SK-N-SH treated with all-trans-retinoic acid at 6 μM for 48 hours (cell line): ENCODE measurements at regions not wholly inside any gene's neighbourhood (a gene's known extent, or its start where the extent isn't known, plus 50 kb on each side); places are given as distances from the start of the nearest gene placed in this dataset.

ENCODE experiments used
- CREB5 ChIP-seq: fragments of 250-450 bp; sonication (Bioruptor Pico); IDR thresholded peaks from 2 replicates; pipeline ENCODE4 v1.5.1; 2020; ENCODE audit warnings: low read depth, mild to moderate bottlenecking, moderate library complexity
- CSDC2 ChIP-seq: fragments of 250-450 bp; sonication (Bioruptor Pico); IDR thresholded peaks from 2 replicates; pipeline ENCODE4 v1.5.0; 2020; ENCODE audit warnings: mild to moderate bottlenecking, moderate library complexity
- OSR1 ChIP-seq: fragments of 250-450 bp; sonication (Bioruptor Pico); IDR thresholded peaks from 2 replicates; pipeline ENCODE4 v1.8.0; 2022; ENCODE audit warnings: moderate library complexity, mild to moderate bottlenecking, inconsistent platforms
- SNAI2 ChIP-seq: fragments of 250-450 bp; sonication (Bioruptor Pico); IDR thresholded peaks from 2 replicates; pipeline ENCODE4 v1.5.0; 2020; ENCODE audit warnings: mild to moderate bottlenecking, moderate library complexity

DNA sequence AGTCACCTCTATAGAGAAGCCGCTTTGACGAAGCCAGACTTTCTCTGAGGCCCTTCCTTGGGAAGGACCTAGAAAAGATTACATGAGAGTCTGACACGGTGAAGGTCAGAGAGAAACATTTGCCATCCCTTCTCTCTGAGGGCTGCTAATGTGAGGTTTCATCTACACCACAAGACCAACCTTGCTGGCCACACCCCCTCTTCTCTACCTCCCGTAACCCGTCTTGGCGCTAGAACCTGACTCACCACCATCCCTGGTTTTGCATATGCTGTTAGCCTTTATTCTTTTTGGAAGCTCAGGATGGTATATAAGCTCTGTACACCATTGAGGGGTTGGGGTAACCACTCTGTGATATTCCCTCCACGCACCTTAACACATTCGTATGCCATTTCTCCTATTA, 63.6 kb downstream of the FOXF2 start:
- TF ChIP-seq SNAI2 (CRISPR knock-in tag): no peak
- TF ChIP-seq OSR1 (CRISPR knock-in tag): no peak
- TF ChIP-seq CSDC2: no peak
- no peak for TF ChIP-seq CREB5 (CRISPR knock-in tag)
